Mesenchymal stem cell (in vitro differentiated cells and primary cell): ENCODE measurements at regions not wholly inside any gene's neighbourhood (a gene's known extent, or its start where the extent isn't known, plus 50 kb on each side); places are given as distances from the start of the nearest gene placed in this dataset.
A peak's percentile ranks its signal among the peaks of the same experiment; 100 is the strongest.

Experiments used
- DNase-seq: peaks from one replicate; pipeline ENCODE4 v3.0.0-alpha.2; 2013
- H2AFZ ChIP-seq: one replicate; pipeline ENCODE4 v1.6.1; 2013; ENCODE audit warnings: low read depth, mild to moderate bottlenecking, control low read depth, inconsistent platforms, low read length, moderate library complexity
- H2AK5ac ChIP-seq: 2 replicates; pipeline ENCODE4 v1.6.1; 2013; ENCODE audit warnings: low read length, moderate library complexity, mild to moderate bottlenecking, inconsistent platforms; ENCODE audit not compliant: severe bottlenecking
- H2BK120ac ChIP-seq: one replicate; pipeline ENCODE4 v1.6.1; 2013; ENCODE audit warnings: low read depth, mild to moderate bottlenecking, inconsistent platforms, low read length, moderate library complexity
- H2BK12ac ChIP-seq, 2 experiments: one replicate each; pipeline ENCODE4 v1.6.1; 2013; ENCODE audit warnings: inconsistent platforms in 2 of 2, low read length in 2 of 2, mild to moderate bottlenecking in 2 of 2, moderate library complexity in 2 of 2, control low read depth in 1 of 2
- H2BK15ac ChIP-seq: one replicate; pipeline ENCODE4 v1.6.1; 2013; ENCODE audit warnings: mild to moderate bottlenecking, low read depth, inconsistent platforms; ENCODE audit not compliant: poor library complexity, severe bottlenecking
- H2BK5ac ChIP-seq: 2 replicates; pipeline ENCODE4 v1.6.1; 2013; ENCODE audit warnings: low read depth, mild to moderate bottlenecking, low read length, control low read depth, inconsistent platforms; ENCODE audit not compliant: poor library complexity, severe bottlenecking
- H3K14ac ChIP-seq, 2 experiments: one replicate each; pipeline ENCODE4 v1.6.1; 2013; ENCODE audit warnings: inconsistent platforms in 2 of 2, low read length in 2 of 2, control low read depth in 1 of 2, mild to moderate bottlenecking in 1 of 2, moderate library complexity in 1 of 2
- H3K18ac ChIP-seq, 2 experiments: one replicate each; pipeline ENCODE4 v1.6.1; 2013; ENCODE audit warnings: inconsistent platforms in 2 of 2, low read length in 2 of 2, control low read depth in 1 of 2, low read depth in 1 of 2, mild to moderate bottlenecking in 1 of 2
- H3K23ac ChIP-seq, 2 experiments: one replicate each; pipeline ENCODE4 v1.6.1; 2013; ENCODE audit warnings: inconsistent platforms in 2 of 2, low read length in 2 of 2, mild to moderate bottlenecking in 2 of 2, moderate library complexity in 2 of 2, control low read depth in 1 of 2
- H3K27ac ChIP-seq: 2 replicates; pipeline ENCODE4 v1.5.1; 2013; ENCODE audit warnings: mild to moderate bottlenecking, moderate library complexity, low read length, control low read depth, inconsistent platforms; ENCODE audit not compliant: poor library complexity, severe bottlenecking
- H3K27me3 ChIP-seq, 2 experiments: 2 replicates each; pipeline versions ENCODE4 v1.6.1 to v1.7.0; 2013; ENCODE audit warnings: low read length in 2 of 2, mild to moderate bottlenecking in 2 of 2, moderate library complexity in 2 of 2, control low read depth in 1 of 2, inconsistent platforms in 1 of 2; ENCODE audit not compliant: control insufficient read depth in 1 of 2, insufficient read depth in 1 of 2
- H3K36me3 ChIP-seq, 2 experiments: 2 replicates each; pipeline versions ENCODE4 v1.6.1 to v1.7.0; 2013; ENCODE audit warnings: low read length in 2 of 2, control low read depth in 1 of 2, inconsistent platforms in 1 of 2, low read depth in 1 of 2, mild to moderate bottlenecking in 1 of 2; ENCODE audit not compliant: insufficient read depth in 2 of 2, control insufficient read depth in 1 of 2
- H3K4ac ChIP-seq, 2 experiments: one replicate each; pipeline ENCODE4 v1.6.1; 2013; ENCODE audit warnings: inconsistent platforms in 2 of 2, low read length in 2 of 2, mild to moderate bottlenecking in 2 of 2, moderate library complexity in 2 of 2, control low read depth in 1 of 2, low read depth in 1 of 2
- H3K4me1 ChIP-seq: 2 replicates; pipeline ENCODE4 v1.6.1; 2013; ENCODE audit warnings: low read depth, low read length, control low read depth; ENCODE audit not compliant: control insufficient read depth, insufficient read depth
- H3K4me2 ChIP-seq: 2 replicates; pipeline ENCODE4 v1.6.1; 2013; ENCODE audit warnings: low read length, mild to moderate bottlenecking, inconsistent platforms; ENCODE audit not compliant: poor library complexity, severe bottlenecking
- H3K4me3 ChIP-seq, 2 experiments: 2 replicates each; pipeline versions ENCODE4 v1.5.1 to v1.7.0; 2013; ENCODE audit warnings: low read length in 2 of 2, mild to moderate bottlenecking in 2 of 2, control low read depth in 1 of 2, low read depth in 1 of 2; ENCODE audit not compliant: insufficient read depth in 1 of 2
- H3K79me1 ChIP-seq: replicated peaks from 2 replicates; pipeline ENCODE4 v1.6.1; 2013; ENCODE audit warnings: mild to moderate bottlenecking, control low read depth, low read length, inconsistent platforms; ENCODE audit not compliant: poor library complexity, severe bottlenecking
- H3K9ac ChIP-seq: 2 replicates; pipeline ENCODE4 v1.7.0; 2013; ENCODE audit warnings: mild to moderate bottlenecking, low read length, moderate library complexity
- H3K9me3 ChIP-seq: 2 replicates; pipeline ENCODE4 v1.7.0; 2013; ENCODE audit warnings: mild to moderate bottlenecking, low read length; ENCODE audit not compliant: control insufficient read depth
- H4K8ac ChIP-seq: one replicate; pipeline ENCODE4 v1.6.1; 2013; ENCODE audit warnings: inconsistent platforms, mild to moderate bottlenecking, low read length, moderate library complexity
- H4K91ac ChIP-seq: one replicate; pipeline ENCODE4 v1.6.1; 2013; ENCODE audit warnings: mild to moderate bottlenecking, low read length, inconsistent platforms
- WGBS: methylation state at CpG from one replicate; pipeline ENCODE4 v1.1.7; 2013; ENCODE audit warnings: mixed read lengths; 5-methylcytosine and 5-hydroxymethylcytosine counted together

DNA sequence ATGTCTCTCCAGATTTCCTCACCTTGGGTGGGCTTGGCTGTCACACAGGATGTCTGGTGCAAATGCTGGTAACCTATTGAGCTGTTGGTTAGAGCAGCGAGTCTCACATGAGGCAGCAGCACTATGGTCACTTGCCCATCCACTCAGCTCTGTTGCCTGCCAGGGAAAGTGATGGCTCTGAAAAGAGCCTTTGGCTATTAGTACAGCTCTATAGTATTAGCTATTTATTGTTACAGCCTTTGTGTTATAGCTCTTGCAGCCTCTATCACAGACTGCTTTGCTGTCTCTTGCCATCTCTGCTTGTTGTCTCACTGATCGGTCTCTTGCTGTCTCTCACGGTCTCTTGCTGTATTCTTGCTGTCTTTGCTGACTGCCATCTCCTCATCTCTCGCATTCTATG is 114.3 kb downstream of the MFSD1 start:
- Histone ChIP-seq H2BK120ac (no peak overlapping the region), H3K36me3 (no peaks in the 10 kb centered on the region), H3K18ac (no peak overlapping the region), H3K4me2 (no peak overlapping the region), H3K9me3 (no peaks in the 10 kb centered on the region), H4K8ac (no peak overlapping the region), H3K23ac (no peak overlapping the region), H3K27ac (no peak overlapping the region), H2BK15ac (no peak overlapping the region), H2BK5ac (no peak overlapping the region), H3K27me3 (no peaks in the 10 kb centered on the region), H2AFZ (no peak overlapping the region), H4K91ac (no peak overlapping the region), H3K4ac (no peak overlapping the region), H2BK12ac (no peak overlapping the region), H3K9ac (no peak overlapping the region), H3K14ac (no peak overlapping the region), H3K4me3 (no peak overlapping the region), H2AK5ac (no peak overlapping the region), H3K4me1 (no peaks in the 10 kb centered on the region), H3K79me1 (no peaks in the 10 kb centered on the region)
- 99% methylated on average over 4 of the region's 4 CpGs for WGBS
- no peak for DNase-seq

GRCh38 chr3:158918008-158918407 is 116.2 kb downstream of the MFSD1 start:
- Histone ChIP-seq H2BK12ac (no peak overlapping the region), H4K8ac (peak overlapping the region; percentile 76), H3K27ac (peak overlapping the region; percentile 91), H3K18ac (peak overlapping the region; percentile 54 to 60), H2AFZ (no peak overlapping the region), H3K4ac (no peak overlapping the region), H2AK5ac (no peak overlapping the region), H3K4me3 (no peak overlapping the region), H3K79me1 (no peaks in the 10 kb centered on the region), H4K91ac (no peak overlapping the region), H3K14ac (no peak overlapping the region), H2BK5ac (no peak overlapping the region), H3K4me1 (no peaks in the 10 kb centered on the region), H3K27me3 (no peaks in the 10 kb centered on the region), H3K4me2 (peak overlapping the region; percentile 61), H3K36me3 (no peaks in the 10 kb centered on the region), H3K9me3 (no peaks in the 10 kb centered on the region), H3K9ac (peak overlapping the region; percentile 39), H3K23ac (no peak overlapping the region), H2BK15ac (no peak overlapping the region), H2BK120ac (no peak overlapping the region)
- peak; percentile 85 for DNase-seq
- 3% methylated on average over 2 of the region's 3 CpGs for WGBS

GRCh38 chr3:158918451-158918850 is 116.6 kb downstream of the MFSD1 start:
- Histone ChIP-seq H3K79me1 (no peaks in the 10 kb centered on the region), H2BK15ac (no peak overlapping the region), H3K23ac (no peak overlapping the region), H2BK5ac (no peak overlapping the region), H3K36me3 (no peaks in the 10 kb centered on the region), H3K4ac (no peak overlapping the region), H4K91ac (no peak overlapping the region), H3K9me3 (no peaks in the 10 kb centered on the region), H2BK12ac (no peak overlapping the region), H3K27ac (peak overlapping the region; percentile 91), H2AFZ (no peak overlapping the region), H2BK120ac (no peak overlapping the region), H3K4me2 (no peak overlapping the region), H2AK5ac (no peak overlapping the region), H3K4me3 (no peak overlapping the region), H3K27me3 (no peaks in the 10 kb centered on the region), H3K9ac (peak overlapping the region; percentile 39), H4K8ac (no peak overlapping the region), H3K4me1 (no peaks in the 10 kb centered on the region), H3K18ac (peak overlapping the region in 1 of 2 experiments; percentile 60), H3K14ac (no peak overlapping the region)
- WGBS, result 53% methylated on average over 2 of the region's 2 CpGs
- peak; percentile 17 for DNase-seq

GRCh38 chr3:158920371-158920770 is 118.5 kb downstream of the MFSD1 start:
- H2BK15ac ChIP-seq, result no peak overlapping the region

More at GRCh38 chr3:158920371-158920770, 118.5 kb downstream of the MFSD1 start:
- Histone ChIP-seq H2AFZ (no peak overlapping the region), H3K79me1 (no peaks in the 10 kb centered on the region), H3K9me3 (no peaks in the 10 kb centered on the region), H2BK5ac (no peak overlapping the region), H3K4ac (no peak overlapping the region), H4K91ac (no peak overlapping the region), H3K23ac (no peak overlapping the region), H4K8ac (no peak overlapping the region), H3K9ac (no peak overlapping the region), H3K4me3 (no peak overlapping the region), H3K14ac (no peak overlapping the region), H3K18ac (no peak overlapping the region), H2BK120ac (no peak overlapping the region), H3K27ac (no peak overlapping the region), H3K4me2 (no peak overlapping the region), H3K4me1 (no peaks in the 10 kb centered on the region), H2AK5ac (no peak overlapping the region), H3K36me3 (no peaks in the 10 kb centered on the region), H2BK12ac (no peak overlapping the region), H3K27me3 (no peaks in the 10 kb centered on the region)
- peak; percentile 6 for DNase-seq
